Cerebellar cortex (tissue), 1 donor: ENCODE measurements at regions not wholly inside any gene's neighbourhood (a gene's known extent, or its start where the extent isn't known, plus 50 kb on each side); places are given as distances from the start of the nearest gene placed in this dataset.
"Not testable (repeated sequence)": the region's sequence is repeated elsewhere in the genome, so short reads cannot be mapped to it uniquely, and the experiment has no call there.

Experiments used
- DNase-seq: peaks from one replicate; pipeline ENCODE4 v3.0.0-alpha.2; 2015; ENCODE audit warnings: low spot score

DNA sequence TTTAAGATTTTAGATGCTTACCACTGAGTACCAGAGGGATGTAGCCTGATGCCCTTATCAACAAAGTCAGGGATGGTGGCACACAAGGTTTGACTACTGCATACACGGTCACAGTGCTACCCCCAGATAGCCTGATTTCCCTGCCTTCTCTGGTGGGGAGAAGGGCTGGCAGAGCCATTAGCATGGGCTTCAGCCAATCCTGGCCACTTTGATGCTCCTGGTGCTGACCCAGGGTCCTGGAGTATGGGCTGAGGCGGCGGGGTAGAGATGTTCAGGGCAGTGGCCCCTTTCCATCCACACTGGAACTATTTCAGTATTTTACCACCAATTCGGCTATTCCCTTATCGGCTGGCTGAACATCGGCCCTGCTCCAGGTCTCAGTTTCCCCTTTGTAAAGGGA is 83.2 kb downstream of the POTEB3 start:
- not testable (repeated sequence) for DNase-seq

- DNase-seq = not testable (repeated sequence)
These were observed 84.4 kb downstream of the POTEB3 start for GRCh38 chr15:21355944-21356343.

DNA sequence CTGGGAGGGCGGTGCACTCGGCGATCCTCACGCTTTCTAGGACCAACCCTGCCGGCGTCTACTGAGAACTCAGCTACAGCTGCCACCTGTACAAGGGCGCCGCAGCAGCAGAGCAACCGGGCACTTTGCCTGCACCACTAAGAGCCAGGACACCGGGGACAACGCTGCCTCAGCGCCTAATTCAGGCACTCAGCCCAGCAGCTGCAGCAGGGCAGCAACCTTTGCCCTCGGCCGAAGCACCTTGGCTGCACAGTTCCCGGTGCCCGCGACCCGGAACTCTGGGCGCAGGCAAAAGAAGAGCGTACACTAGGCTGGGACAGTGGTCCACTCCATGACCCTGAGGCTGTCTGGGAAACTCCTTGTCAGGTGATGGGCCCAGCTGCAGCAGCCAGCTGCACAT is 85.7 kb downstream of the POTEB3 start:
- DNase-seq = not testable (repeated sequence)

DNA sequence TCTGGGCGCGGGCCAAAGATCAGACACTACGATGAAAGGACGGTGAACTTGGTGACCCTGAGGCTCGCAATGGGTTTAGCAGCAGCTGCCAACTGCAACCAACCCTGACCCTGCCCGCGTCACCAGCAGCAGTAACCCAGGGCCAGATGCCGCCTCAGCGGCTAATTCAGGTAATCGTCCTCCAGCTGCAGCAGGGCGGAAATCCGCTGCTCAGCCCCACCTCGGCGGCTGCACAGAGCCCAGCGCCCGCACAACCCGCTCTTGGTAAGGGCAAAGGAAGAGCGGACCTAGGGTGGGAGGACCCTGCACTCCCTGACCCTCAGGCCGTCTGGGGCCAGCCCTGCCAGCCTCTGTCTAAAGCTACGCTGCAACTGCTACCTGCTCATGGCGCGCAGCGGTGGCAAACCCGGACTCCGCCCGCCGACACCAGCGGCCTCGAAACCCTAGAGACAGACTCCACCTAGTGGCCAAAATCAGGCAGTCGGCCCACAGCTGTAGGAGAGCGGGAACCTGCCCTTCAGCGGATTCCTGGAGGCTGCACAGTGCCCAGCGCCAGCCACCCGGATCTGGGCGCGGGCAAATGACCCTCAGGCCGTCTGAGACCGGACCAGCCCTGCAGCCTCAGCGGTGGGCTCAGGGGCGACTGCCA is 87.5 kb downstream of the POTEB3 start:
- not testable (repeated sequence) for DNase-seq

- not testable (repeated sequence) for DNase-seq
These were observed 95.3 kb downstream of the POTEB3 start for GRCh38 chr15:21344960-21345359.

- DNase-seq = not testable (repeated sequence)
These were observed 95.8 kb downstream of the POTEB3 start for GRCh38 chr15:21344500-21344899.

DNA sequence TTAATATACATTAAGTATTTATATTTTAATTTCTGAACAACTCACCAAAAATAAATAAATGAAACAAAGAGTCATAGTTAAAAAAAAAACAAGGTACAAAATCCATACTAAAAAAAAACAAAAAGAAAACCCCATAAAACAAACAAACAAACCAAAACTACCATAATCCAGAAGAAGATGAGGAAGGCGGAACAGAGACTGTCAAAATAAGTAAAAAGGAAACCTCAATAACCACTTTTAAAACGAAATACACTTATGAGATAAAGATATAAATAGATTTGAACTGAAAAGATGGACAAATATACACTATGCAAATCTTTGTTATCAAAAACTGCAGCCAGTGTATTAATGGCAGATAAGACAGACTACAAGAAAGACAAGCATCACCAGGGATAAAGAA is 103.3 kb downstream of the POTEB3 start:
- DNase-seq = not testable (repeated sequence)

DNA sequence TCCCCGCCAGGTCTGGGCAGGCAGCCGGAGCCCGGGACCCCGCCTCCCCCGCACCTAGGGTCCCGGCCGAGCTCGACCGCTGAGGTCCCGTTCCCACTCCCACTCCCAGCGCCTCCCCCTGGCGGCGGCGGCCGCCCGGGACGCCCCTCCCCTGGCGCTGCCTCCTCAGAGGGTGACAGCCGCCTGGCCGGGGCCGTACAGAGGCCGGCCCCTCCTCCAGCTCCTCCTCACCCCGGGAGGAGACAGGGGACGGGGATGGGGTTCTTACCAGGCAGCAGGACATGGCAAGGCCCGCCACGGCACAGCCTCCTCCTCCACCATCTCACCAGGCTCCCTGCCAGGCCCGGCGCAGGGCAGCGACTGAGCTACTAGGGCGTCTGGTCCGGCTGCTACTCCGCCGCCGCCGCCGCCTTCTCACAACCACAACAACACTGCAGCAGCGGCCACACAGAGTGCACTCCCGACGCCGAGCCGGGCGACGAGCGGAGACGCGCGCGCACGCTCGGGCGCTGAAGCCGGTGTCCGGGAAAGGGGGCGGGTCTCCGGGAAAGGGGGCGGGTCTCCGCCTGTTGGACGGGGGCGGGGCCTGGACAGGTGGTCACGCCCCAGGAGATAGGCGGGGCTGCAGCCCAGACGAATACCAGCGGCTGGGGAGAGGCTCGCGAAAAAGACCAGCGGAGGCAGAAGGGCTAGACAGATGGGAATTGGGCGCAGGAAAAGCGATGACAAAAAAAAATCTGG is 115.4 kb downstream of the POTEB3 start:
- DNase-seq = not testable (repeated sequence)

- DNase-seq = not testable (repeated sequence)
These were observed 155.9 kb downstream of the POTEB3 start for GRCh38 chr15:21284353-21284752.

GRCh38 chr15:21283210-21283609 is 157.1 kb downstream of the POTEB3 start:
- not testable (repeated sequence) for DNase-seq

DNA sequence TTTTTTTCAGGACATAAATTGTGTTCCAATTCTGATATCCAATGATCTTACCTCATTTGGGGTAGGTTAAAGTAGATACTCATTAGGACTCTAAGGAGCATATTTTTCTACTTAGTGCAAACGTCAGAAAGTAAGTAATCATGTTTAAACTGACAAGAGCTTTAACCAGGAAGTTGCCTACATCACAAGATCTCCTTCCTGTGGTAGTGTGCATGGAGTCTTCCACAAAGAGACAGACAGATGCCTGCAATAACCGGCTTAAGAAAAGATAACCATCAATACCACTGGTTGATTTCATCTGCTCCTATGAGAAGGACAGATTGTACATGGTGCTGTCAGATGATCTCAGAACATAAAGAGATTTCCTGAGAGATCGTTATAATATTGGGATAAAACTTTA is 160.0 kb downstream of the POTEB3 start:
- DNase-seq = not testable (repeated sequence)

- not testable (repeated sequence) for DNase-seq
These were observed 167.9 kb downstream of the POTEB3 start for GRCh38 chr15:21272176-21272982.

- DNase-seq = peak; percentile 0
These were observed 168.7 kb downstream of the POTEB3 start for GRCh38 chr15:21271566-21271965.

- peak; percentile 4 for DNase-seq
These were observed 169.8 kb downstream of the POTEB3 start for GRCh38 chr15:21270474-21270873.

DNA sequence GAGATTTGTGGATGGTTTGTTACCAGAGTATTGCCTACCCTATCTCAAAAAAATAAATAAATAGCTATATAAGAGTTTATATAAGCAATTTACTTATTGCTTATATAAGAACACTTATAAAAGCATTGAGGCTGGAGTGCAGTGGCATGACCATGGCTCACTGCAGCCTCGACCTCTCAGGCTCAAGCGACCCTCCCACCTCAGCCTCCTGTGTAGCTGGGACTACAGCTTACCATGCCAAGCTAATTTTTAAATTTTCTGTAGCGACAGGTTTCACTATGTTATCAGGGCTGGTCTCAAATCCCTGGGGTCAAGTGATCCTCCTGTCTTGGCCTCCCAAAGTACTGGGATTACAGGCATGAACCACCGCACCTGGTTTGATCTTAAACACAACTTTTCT is 170.6 kb downstream of the POTEB3 start:
- not testable (repeated sequence) for DNase-seq

DNA sequence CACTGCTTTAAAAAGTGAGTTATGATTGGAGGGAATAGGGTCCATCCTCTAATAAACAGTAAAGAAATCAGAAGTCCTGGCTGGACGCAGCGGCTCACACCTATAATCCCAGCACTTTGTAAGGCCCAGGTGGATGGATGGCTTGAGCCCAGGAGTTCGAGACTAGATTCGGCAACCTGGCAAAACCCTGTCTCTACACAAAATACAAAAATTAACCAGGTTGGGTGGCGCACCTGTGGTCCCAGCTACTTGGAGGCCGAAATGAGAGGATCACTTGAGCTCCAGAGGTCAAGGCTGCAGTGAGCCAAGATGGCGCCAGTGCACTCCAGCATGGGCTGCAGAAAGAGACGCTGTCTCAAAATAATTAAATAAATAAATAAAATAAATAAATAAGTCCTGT is 171.2 kb downstream of the POTEB3 start:
- DNase-seq = no peak

GRCh38 chr15:21268436-21268940 is 171.8 kb downstream of the POTEB3 start:
- peak; percentile 0 for DNase-seq

DNA sequence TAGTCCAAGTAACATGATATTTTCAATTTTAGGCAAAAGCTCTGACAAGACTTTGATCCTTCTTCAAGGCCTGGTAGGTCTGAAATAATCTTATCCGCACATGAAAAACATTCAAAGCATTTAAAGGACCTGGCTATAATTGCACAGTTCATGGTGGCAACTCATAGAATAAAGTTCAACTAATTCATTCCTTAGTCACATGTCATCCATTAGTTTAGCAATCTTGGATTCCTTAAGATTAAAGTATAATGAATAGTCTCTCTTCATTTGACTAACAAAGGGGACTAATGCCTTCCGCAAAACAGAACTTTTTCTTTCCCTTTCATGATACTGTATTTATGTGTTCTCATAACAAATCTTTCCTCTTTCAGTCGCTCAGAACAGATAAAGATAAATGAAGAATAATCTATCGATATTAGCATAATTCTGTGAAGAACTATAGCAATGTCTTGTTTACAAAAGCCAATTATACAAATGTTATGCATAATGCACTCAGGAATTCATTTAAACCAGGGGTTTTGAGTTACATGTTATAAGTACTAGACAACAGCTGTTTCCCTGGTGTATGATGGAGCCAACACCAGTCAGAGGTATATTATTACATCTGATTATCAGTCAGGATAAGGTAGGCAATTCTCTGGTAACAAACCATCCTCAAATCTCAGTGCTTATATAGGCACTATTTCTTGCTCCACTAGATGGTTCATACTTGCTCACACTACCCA is 172.5 kb downstream of the POTEB3 start:
- DNase-seq = peak; percentile 0

GRCh38 chr15:21267226-21267625 is 173.1 kb downstream of the POTEB3 start:
- DNase-seq = peak; percentile 0

- DNase-seq = peak; percentile 6
These were observed 174.7 kb downstream of the POTEB3 start for GRCh38 chr15:21265628-21266027.

DNA sequence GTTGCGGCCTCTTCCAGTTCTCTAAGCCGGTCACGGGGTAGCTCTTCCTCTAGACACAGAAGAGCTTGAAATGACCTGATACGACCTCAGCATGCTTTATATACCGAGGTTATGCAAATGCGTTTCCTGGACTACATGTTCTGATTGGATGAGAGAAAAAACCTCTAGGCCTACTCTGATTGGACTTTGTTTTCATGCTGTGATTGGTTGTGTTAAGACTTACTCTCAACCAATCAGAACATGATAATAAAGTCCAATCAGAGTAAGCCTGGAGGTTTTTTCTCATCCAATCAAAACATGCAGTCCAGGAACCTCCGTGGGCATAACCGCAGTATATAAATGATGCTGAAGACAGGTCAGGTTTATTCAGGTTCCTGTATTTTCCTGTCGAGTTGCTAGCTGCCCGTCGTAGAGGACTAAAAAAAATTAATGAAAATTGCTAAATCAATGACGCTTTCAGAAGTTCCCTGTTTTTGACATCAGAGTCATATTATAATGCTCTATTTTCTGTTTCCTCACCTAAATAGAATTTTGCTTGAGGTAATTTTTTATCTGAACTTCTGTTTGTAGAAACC is 177.4 kb downstream of the POTEB3 start:
- peak; percentile 0 for DNase-seq
